ENCODE measurements at regions not wholly inside any gene's neighbourhood (a gene's known extent, or its start where the extent isn't known, plus 50 kb on each side); places are given as distances from the start of the nearest gene placed in this dataset.
"Not testable (repeated sequence)": the region's sequence is repeated elsewhere in the genome, so short reads cannot be mapped to it uniquely, and the experiment has no call there.

GRCh38 chr9:107817595-107818502 is 328.3 kb upstream of the KLF4 start:
- not testable (repeated sequence) for DNase-seq

GRCh38 chr9:107816561-107817021 is 327.0 kb upstream of the KLF4 start:
- no peak for DNase-seq

- DNase-seq: no peak
These were observed 326.4 kb upstream of the KLF4 start for GRCh38 chr9:107815782-107816560.

- DNase-seq: no peak
These were observed 323.7 kb upstream of the KLF4 start for GRCh38 chr9:107813287-107813686.

GRCh38 chr9:107810461-107810961 is 320.9 kb upstream of the KLF4 start:
- no peak for DNase-seq

GRCh38 chr9:107809871-107810460 is 320.4 kb upstream of the KLF4 start:
- DNase-seq: no peak

GRCh38 chr9:107807183-107807582 is 317.6 kb upstream of the KLF4 start:
- no peak for DNase-seq

- DNase-seq: no peak
These were observed 315.6 kb upstream of the KLF4 start for GRCh38 chr9:107805201-107805600.

- DNase-seq: no peak
These were observed 304.7 kb upstream of the KLF4 start for GRCh38 chr9:107794259-107794658.

GRCh38 chr9:107793541-107793940 is 304.0 kb upstream of the KLF4 start:
- DNase-seq: no peak

GRCh38 chr9:107792596-107792995 is 303.0 kb upstream of the KLF4 start:
- DNase-seq: no peak

GRCh38 chr9:107792006-107792405 is 302.4 kb upstream of the KLF4 start:
- DNase-seq: no peak

GRCh38 chr9:107789001-107789700 is 299.6 kb upstream of the KLF4 start:
- DNase-seq: no peak

- DNase-seq: no peak
These were observed 297.0 kb upstream of the KLF4 start for GRCh38 chr9:107786561-107786960.

GRCh38 chr9:107784235-107784958 is 294.8 kb upstream of the KLF4 start:
- no peak for DNase-seq

- DNase-seq: no peak
These were observed 293.2 kb upstream of the KLF4 start for GRCh38 chr9:107782789-107783188.

GRCh38 chr9:107782381-107782780 is 292.8 kb upstream of the KLF4 start:
- no peak for DNase-seq

- no peak for DNase-seq
These were observed 291.4 kb upstream of the KLF4 start for GRCh38 chr9:107780960-107781359.

GRCh38 chr9:107779731-107780130 is 290.2 kb upstream of the KLF4 start:
- DNase-seq: no peak

GRCh38 chr9:107778661-107779060 is 289.1 kb upstream of the KLF4 start:
- DNase-seq: no peak

Measured in amygdala (tissue), 56 donors.